DMS153 treated with DMSO at 0.1 percent for 48 hours (cell line): ENCODE measurements at regions not wholly inside any gene's neighbourhood (a gene's known extent, or its start where the extent isn't known, plus 50 kb on each side); places are given as distances from the start of the nearest gene placed in this dataset.

ENCODE experiments used
- DNase-seq: peaks from one replicate; lab custom pipeline; 2025; ENCODE audit not compliant: unreplicated experiment; lab: John Stamatoyannopoulos, UW

DNA sequence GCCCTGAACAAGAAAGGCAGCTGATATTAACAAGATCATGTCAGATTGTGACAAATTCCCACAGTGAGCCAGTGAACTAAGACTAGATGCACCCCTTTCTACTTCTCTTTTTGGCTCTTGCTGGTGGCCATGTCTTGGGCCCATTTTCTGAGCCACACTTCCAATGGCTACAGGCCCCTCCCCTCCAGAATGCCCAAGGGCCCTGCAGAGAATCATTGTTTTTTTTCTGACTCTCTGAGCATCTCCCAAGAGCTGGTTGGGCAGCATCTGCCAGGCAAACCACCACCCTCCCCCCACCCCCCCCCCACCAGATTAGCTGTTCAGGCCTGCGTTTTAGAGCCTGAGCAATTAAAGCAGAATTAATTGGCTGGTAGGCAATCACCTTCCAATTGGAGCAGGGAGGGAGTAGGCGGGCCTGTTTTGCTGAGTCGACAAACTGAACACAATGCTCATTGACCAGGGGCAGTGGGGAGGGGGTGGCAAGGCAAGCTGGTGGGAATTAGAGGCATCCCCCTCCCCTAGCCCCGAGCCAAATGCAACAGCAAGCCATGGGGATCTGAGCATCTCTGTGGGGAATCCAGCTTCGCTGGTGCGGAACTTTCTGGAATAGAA, 541.4 kb downstream of the MN1 start:
- no peak for DNase-seq

DNA sequence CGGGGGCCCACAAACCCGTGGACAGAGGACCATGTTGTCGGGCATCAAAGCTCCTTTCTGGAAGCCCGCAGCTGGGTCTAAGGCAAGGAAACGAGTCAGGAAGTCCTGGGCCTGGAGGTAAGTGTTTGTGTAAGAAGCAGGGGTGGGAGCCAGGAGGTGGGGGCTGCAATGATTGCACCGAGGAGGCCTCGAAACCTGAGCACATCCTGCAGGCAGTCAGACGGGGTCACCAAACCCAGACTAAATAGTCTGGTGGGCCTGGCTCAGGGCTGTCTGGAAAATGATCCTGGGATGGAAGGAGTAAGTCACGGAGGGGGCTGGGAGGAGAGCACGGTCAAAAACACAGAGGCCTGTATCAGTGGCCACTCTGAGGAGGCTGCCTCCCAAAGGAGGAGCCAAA, 539.2 kb downstream of the MN1 start:
- DNase-seq: no peak

GRCh38 chr22:27264184-27264583, 537.4 kb downstream of the MN1 start:
- no peak for DNase-seq

DNA sequence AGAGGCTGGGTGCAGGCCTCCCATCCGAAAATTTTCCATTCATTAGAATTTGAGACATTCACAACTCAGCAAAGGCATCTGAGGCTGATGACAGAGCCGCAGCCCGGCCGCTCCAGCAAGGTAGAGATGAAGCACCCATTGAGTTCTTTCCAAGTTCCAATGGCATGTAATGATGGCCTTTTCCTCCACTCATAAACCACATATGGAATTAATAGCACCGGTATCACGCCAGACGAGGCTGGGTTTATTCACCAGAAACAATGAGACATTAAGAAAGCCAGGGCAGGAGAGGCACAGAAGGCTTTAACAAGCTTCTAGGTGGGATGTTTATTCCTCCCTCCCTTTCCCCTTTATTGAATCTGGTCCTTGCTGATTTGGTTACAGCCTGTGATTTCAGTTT, 534.4 kb downstream of the MN1 start:
- no peak for DNase-seq

GRCh38 chr22:27269751-27270543, 531.6 kb downstream of the MN1 start:
- no peak for DNase-seq

DNA sequence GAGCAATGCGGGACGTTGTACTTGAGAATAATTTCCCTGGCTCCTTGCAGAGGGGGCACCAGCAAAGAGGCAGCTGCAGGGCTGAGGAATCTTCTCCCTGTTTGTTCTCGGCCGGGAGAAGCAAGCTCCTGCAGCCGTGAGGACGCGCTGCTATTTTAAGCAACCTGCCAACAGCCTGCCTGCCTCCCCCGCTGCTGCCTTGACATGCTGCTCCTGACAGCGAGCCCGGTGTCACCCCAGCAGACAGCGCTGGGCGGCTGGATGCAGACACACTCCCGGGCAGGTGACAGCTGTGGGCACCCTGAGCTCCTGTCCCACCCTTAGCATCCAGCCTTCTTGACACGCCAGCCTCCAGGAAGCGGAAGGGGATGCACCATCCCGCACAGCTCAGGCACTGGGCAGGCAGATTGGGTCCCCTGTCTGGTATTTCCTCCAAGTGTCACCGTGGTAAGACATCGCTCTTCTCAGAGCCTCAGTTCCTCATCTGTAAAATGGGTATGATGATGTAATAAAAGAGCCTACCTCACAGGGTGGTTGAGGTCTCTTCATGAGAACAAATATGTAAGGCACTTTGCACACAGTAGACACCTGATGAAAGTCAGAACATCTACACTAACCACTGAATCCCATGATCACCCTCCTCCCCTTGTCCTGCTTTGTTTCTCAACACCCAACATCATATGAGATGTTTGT, 530.6 kb downstream of the MN1 start:
- no peak for DNase-seq

DNA sequence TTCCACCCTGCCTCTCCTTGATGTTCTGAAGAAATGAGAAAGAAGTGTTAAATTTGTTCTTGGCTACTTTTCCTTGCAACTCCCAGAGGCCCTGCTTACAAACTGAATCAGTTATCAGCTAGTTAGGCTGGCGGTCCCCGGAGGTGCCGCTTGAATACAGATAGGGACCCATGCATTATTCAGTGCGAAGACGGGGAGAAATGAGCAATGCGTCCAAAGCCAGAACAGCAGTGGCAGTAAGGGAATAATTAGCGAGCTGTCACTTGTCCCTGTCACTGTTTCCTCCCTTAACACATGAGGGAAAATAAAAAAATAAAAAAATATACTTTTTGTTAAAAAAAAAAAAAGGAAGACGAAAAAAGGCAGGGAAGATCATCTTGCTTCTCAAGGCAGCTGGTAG, 528.1 kb downstream of the MN1 start:
- no peak for DNase-seq

DNA sequence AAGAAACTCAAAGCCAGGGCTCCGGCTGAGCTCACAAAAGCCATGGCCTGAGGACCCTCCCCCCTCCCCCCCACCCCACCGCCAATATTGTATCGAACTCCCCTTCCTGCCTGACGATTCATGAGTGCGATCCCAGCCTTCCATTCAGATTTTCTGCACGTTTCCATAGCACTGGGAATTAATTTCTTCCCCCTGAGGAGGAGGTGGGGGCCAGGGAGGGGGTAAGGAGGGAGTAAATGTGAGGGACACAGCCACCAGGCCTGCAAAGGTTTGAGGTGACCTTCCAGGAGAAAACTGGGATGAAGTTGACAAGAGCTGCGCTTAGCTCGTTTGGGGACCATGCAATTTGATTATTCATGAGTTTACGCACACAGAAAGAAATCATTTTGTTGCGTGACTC, 527.7 kb downstream of the MN1 start:
- DNase-seq: no peak

DNA sequence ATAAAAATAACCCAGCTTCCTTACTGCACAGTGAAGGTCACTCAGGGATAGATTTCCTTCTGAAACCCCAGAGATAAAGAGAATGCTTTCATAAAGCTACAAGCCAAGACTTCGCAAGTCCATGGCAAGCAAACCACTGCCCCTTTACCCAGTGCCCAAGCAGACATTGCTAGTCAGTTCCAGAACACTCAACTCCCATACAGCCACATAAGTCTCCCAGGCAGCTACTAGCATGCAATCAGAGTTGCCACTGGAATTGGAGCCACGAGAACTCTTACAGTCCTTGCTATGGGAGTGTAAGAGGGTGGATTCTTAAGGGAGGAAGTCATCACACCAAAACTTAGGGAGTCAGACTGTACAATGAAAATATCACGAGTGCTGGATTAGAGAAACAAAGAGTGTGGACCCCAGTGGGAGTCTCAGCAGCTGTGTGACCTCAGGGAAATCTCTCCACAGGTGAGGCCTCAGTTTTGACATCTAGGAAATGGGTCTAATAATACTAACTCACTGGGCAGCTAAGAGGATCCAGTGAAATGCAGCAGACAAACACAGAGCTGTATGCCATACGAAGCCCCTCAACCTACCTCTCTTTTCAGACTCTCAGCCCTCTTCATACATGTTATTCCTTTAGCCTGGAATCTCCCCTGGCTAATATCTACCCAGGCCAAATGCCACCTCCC, 526.6 kb downstream of the MN1 start:
- no peak for DNase-seq

DNA sequence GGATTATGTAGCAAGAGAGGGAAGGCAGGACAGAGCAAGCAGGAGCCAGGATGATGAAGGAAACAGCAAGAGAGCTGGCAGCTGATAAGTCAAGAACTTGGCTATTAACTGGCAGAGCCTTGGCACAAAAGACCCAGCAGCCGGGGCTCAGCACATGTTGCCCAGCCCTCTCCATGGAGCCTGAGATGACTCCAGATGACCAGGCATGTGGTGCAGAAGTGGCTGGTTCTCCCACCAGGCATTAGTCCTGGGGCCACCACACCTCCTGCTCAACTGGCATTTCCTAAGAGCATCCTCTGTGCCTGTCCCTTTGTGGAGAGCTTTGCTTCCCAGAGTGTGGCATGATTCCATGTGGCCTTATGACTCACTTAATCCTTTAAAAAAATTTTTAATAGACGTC, 522.6 kb downstream of the MN1 start:
- DNase-seq: no peak

GRCh38 chr22:27283240-27283639, 518.3 kb downstream of the MN1 start:
- no peak for DNase-seq

DNA sequence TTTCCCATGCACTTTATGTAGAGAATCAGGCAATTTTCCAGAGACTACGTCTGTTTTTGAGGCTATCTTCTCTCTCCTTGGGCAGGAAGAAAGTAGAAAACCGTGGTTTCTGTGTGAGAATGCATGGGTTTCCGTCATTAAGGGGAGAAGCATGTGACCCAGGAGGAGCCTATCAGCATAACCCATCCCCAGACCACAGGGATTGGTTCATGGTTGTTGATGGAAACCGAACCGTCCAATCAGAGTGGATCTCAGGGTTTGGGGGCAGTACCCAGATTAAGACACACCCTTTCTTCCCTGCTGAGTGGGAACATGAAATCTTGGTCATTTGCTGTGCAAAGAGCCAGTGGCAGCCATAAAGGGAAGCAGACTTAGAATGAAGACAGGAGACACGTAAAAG, 517.8 kb downstream of the MN1 start:
- DNase-seq: no peak

GRCh38 chr22:27284324-27284723, 517.2 kb downstream of the MN1 start:
- DNase-seq: no peak

DNA sequence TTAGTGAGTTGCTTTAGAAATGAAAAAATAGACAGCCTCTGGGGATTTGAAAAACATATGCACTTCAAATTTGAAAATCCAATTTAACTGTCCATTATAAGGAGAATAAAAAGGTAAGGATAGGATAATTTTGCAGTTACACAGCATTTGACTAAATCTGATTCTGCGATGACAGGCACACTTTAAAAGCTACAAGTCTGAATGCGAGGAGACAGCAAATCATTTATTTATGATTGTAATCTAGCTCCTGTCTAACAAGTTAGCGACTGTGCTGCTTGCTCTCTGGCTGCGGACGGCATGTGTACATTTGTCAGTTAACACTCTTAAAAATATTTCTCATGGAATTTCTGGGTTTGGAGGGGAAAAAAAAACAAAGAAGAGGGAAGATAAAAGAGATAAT, 514.8 kb downstream of the MN1 start:
- no peak for DNase-seq

DNA sequence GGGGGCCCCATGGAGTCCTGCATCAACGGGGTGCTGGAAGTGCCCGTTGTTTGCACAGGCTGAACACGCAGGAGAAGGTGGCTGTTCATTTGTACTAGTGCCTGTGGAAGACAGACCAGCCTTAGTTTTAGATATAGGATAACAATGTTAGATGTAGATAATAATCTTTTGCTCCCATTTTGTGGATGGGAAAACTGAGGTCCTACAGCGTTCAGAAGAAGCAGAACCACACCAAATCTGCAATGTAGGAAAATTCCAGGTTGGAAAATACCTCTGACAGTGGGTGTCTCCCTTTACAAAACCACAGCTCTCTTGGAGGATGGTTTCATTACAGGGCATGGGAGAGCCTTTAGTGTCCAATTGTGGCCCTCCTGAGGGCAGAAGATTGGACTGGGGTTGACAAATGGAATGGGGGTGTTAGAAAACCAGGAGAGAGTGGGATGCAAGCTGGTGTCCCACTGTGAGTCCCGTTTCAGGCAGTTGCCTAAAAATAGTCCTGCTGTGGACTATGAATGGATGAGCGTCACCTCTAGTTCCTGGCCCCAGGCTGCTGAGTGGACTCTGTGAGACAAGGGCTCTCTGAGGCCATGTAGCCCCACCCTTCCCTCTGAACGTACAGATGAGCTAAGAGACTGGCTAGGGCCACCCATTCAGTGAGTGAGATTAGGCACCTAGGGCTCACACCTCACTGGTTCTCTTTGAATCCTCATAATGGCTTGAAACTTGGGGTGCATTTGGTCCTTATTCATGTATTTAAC, 508.8 kb downstream of the MN1 start:
- DNase-seq: no peak

DNA sequence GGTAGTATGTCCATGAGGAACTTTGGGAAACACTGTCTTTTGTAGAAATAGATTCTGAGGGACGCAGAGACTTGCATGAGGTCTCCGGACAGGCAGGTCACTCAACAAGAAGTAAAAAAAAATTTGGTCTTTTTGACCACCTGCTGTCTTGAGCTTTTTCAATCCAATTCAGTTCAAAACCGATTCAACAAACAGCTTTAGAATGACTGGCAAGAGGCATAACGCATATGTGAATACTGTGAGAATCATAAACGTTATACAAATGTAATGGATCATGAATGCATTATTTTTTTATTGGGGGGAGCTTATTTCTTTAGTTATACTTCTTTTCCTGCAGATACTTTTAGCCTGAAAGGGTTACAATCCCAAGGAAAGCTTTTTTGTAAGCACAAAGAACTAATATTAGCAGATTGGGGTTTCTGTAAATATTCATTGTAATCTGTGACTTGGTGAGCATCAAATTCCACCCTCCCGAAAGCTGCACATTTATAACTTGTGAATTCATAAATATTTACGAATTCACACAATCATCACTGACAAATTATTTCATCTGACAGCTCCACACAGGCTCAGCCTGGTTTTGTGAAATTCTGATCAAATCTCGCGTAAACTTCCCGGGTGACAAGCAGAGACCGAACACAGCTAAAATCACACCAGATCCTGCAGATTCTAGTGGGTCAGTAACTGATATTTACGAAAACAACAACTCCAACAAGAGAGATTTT, 507.7 kb downstream of the MN1 start:
- no peak for DNase-seq

DNA sequence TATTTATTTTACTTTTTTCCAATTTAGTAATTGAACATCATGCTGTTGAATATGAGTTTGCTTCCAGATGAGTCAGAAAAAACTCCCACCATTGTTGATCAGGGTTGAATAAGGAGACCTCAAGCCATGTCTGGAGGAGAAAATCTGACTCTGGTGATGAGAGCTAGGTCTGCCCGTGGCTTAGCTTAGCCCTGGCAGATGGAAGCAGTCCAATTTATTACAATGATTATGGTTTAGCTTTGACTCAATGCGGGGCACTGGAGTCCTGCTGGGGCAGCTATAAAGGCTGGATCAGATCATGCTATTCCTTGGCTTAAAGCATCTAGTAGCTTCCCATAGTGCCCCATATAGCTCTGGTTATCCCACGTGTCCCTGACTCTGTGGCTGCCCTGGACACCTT, 506.5 kb downstream of the MN1 start:
- no peak for DNase-seq

- no peak for DNase-seq
These were observed 506.0 kb downstream of the MN1 start for GRCh38 chr22:27295605-27296004.

- DNase-seq: no peak
These were observed 505.4 kb downstream of the MN1 start for GRCh38 chr22:27296091-27296675.

GRCh38 chr22:27297125-27297524, 504.4 kb downstream of the MN1 start:
- DNase-seq: no peak
